HEK293T (cell line): ENCODE measurements at regions not wholly inside any gene's neighbourhood (a gene's known extent, or its start where the extent isn't known, plus 50 kb on each side); places are given as distances from the start of the nearest gene placed in this dataset.

Experiments
- ARNT ChIP-seq: fragments of 450-650 bp; IDR thresholded peaks from 2 replicates; pipeline ENCODE4 v1.6.1; 2017; ENCODE audit warnings: mild to moderate bottlenecking
- BHLHE40 ChIP-seq: fragments of 450-650 bp; IDR thresholded peaks from 2 replicates; pipeline ENCODE4 v1.6.1; 2016; ENCODE audit warnings: mild to moderate bottlenecking, moderate library complexity, borderline replicate concordance
- ELF4 ChIP-seq: fragments of 450-650 bp; IDR thresholded peaks from 2 replicates; pipeline ENCODE4 v1.6.1; 2017; ENCODE audit warnings: antibody characterized with exemption
- FOXA1 ChIP-seq: fragments of 450-650 bp; IDR thresholded peaks from 2 replicates; pipeline ENCODE4 v1.6.1; 2016; ENCODE audit warnings: mild to moderate bottlenecking
- L3MBTL2 ChIP-seq: fragments of 450-650 bp; conservative IDR thresholded peaks from 2 replicates; pipeline ENCODE4 v1.6.1; 2016; ENCODE audit warnings: mild to moderate bottlenecking
- PKNOX1 ChIP-seq: fragments of 450-650 bp; IDR thresholded peaks from 2 replicates; pipeline ENCODE4 v1.6.1; 2016
- SP1 ChIP-seq: fragments of 450-650 bp; IDR thresholded peaks from 2 replicates; pipeline ENCODE4 v1.6.1; 2017
- SUZ12 ChIP-seq: fragments of 450-650 bp; IDR thresholded peaks from 2 replicates; pipeline ENCODE4 v1.6.1; 2016; ENCODE audit warnings: mild to moderate bottlenecking
- TARDBP ChIP-seq: fragments of 450-650 bp; IDR thresholded peaks from 2 replicates; pipeline ENCODE4 v1.6.1; 2016
- ZNF384 ChIP-seq: fragments of 450-650 bp; IDR thresholded peaks from 2 replicates; pipeline ENCODE4 v1.6.1; 2016

DNA sequence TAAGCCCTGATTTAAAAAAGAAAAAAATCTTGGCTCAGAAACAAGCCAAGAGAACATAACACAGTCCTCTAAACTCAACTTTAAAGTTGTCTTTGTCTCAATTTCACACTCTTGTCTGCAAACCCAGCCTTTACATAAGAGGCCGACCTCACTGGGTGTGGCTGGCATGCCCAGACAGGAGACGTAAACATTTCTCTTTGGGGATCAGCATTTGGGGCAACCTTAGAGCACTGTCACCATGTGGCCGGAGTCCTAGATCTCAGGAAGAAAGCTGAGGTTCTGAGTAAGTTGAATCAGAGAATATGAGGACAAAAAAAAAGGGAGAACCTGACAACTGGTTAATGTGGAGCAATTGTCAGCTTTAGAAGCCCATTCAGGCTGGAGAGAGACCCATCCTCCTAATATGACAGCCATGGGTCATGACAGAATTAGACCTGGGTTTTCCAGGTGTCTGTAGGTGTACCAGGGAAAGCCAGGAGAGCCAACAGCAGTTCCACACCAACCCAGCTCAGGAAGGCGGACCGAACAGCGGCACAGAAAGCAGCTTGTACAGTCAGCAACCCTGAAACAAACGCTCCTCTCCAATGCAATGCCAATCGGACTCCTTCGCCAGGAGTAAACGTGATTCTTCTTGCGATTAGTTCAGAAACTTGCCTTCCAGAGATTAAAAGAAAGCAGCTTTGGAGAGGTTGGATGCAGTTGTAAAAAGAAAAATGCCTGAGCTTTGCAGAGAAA, 97.9 kb upstream of the MAP3K1 start:
- TF ChIP-seq FOXA1 (no peak), ZNF384 (no peak), SP1 (no peak), ELF4 (no peak), PKNOX1 (no peak), BHLHE40 (no peak), SUZ12 (no peak), ARNT (no peak), L3MBTL2 (no peak), TARDBP (no peak)
